Endothelial cell of umbilical vein (primary cell): ENCODE measurements at regions not wholly inside any gene's neighbourhood (a gene's known extent, or its start where the extent isn't known, plus 50 kb on each side); places are given as distances from the start of the nearest gene placed in this dataset.

Experiments used
- BruUV-seq: library from RNA; stranded (reverse); fragments of 400-500 nt; replicated peaks from 2 replicates; lab custom pipeline; 2021; lab: Mats Ljungman, UMichigan
- CTCF ChIA-PET: fragments of 300-600, 350-600 bp; sonication (Branson Sonifier 250); formaldehyde crosslinking; loops from one replicate; lab custom pipeline; 2021; ENCODE audit warnings: antibody characterized with exemption, inconsistent platforms; lab: Charles Lee
- POLR2A ChIA-PET: fragments of 300-600, 350-600 bp; sonication (Branson Sonifier 250); formaldehyde crosslinking; loops from one replicate; lab custom pipeline; 2021; ENCODE audit warnings: antibody characterized with exemption, inconsistent platforms; lab: Charles Lee
- DNase-seq: peaks from one replicate; pipeline ENCODE4 v3.0.0-alpha.2; 2011; ENCODE audit warnings: low read depth, low spot score
- FAIRE-seq: peaks from 2 replicates; lab custom pipeline; 2011; peaks lifted over from hg19 to GRCh38; lab: Jason Lieb, UNC
- H2AFZ ChIP-seq: 2 replicates; pipeline ENCODE4 v1.6.0; 2012; ENCODE audit warnings: low read depth, low read length, control low read depth, inconsistent platforms
- H3K27ac ChIP-seq: 2 replicates; pipeline ENCODE4 v1.5.1; 2011; ENCODE audit warnings: low read depth, mild to moderate bottlenecking, control low read depth, low read length, moderate library complexity; ENCODE audit not compliant: insufficient read depth
- H3K27me3 ChIP-seq, 2 experiments: 2 replicates each; pipeline versions ENCODE4 v1.6.0 to v1.6.1; 2011; ENCODE audit warnings: low read length in 2 of 2, mixed read lengths in 1 of 2; ENCODE audit not compliant: control insufficient read depth in 2 of 2, insufficient read depth in 2 of 2
- H3K36me3 ChIP-seq, 2 experiments: 2 replicates in 1 of 2; 3 replicates in 1 of 2; pipeline ENCODE4 v1.5.1; 2011; ENCODE audit warnings: low read length in 2 of 2, mild to moderate bottlenecking in 1 of 2, moderate library complexity in 1 of 2; ENCODE audit not compliant: control insufficient read depth in 2 of 2, insufficient read depth in 2 of 2; ENCODE audit errors: extremely low read depth in 1 of 2
- H3K4me1 ChIP-seq: 3 replicates; pipeline ENCODE4 v1.5.1; 2011; ENCODE audit warnings: mild to moderate bottlenecking, low read length; ENCODE audit not compliant: control insufficient read depth, insufficient read depth; ENCODE audit errors: extremely low read depth
- H3K4me2 ChIP-seq: 2 replicates; pipeline ENCODE4 v1.6.1; 2011; ENCODE audit warnings: low read length, control low read depth, mixed read lengths; ENCODE audit not compliant: insufficient read depth
- H3K4me3 ChIP-seq, 3 experiments: fragments of 200-600 bp in 1 of 3; sonication (generic), shearing (Covaris generic) in 1 of 3; replicated peaks in 1 of 3; 2 replicates each; pipeline ENCODE4 v1.5.1; 2011 to 2016; ENCODE audit warnings: control low read depth in 3 of 3, low read length in 3 of 3, mild to moderate bottlenecking in 2 of 3, inconsistent platforms in 1 of 3, low read depth in 1 of 3, moderate library complexity in 1 of 3; ENCODE audit not compliant: insufficient read depth in 1 of 3
- H3K79me2 ChIP-seq: 2 replicates; pipeline ENCODE4 v1.6.0; 2012; ENCODE audit warnings: low read length, inconsistent platforms; ENCODE audit not compliant: control insufficient read depth, insufficient read depth
- H3K9ac ChIP-seq: replicated peaks from 2 replicates; pipeline ENCODE3; 2011; ENCODE audit warnings: low read length, control low read depth; ENCODE audit not compliant: insufficient read depth; ENCODE audit errors: extremely low read depth
- H3K9me1 ChIP-seq: replicated peaks from 3 replicates; pipeline ENCODE4 v1.6.0; 2011; ENCODE audit warnings: mild to moderate bottlenecking, low read length; ENCODE audit not compliant: control insufficient read depth, insufficient read depth; ENCODE audit errors: extremely low read depth
- H3K9me3 ChIP-seq: replicated peaks from 2 replicates; pipeline ENCODE4 v1.5.1; 2012; ENCODE audit warnings: low read length, inconsistent platforms; ENCODE audit not compliant: control insufficient read depth, insufficient read depth
- H4K20me1 ChIP-seq: replicated peaks from 2 replicates; pipeline ENCODE3; 2011; ENCODE audit warnings: mild to moderate bottlenecking, low read length; ENCODE audit not compliant: control insufficient read depth, insufficient read depth; ENCODE audit errors: extremely low read depth
- CTCF ChIP-seq, 2 donors: IDR thresholded peaks; 1 replicate in 1 of 2; 2 replicates in 1 of 2; pipeline ENCODE4 v1.5.1; 2011; ENCODE audit warnings: low read length in 2 of 2, mild to moderate bottlenecking in 2 of 2, moderate library complexity in 2 of 2, control low read depth in 1 of 2, inconsistent platforms in 1 of 2, low read depth in 1 of 2; ENCODE audit not compliant: insufficient read depth in 1 of 2; ENCODE audit errors: extremely low read depth in 1 of 2
- GATA2 ChIP-seq: IDR thresholded peaks from 2 replicates; pipeline ENCODE4 v1.7.0; 2011; ENCODE audit warnings: low read depth, mild to moderate bottlenecking, moderate library complexity, mixed read lengths, low read length; ENCODE audit not compliant: insufficient read length, insufficient read depth
- JUN ChIP-seq: IDR thresholded peaks from 2 replicates; pipeline ENCODE4 v1.6.1; 2011; ENCODE audit warnings: borderline replicate concordance, low read depth; ENCODE audit not compliant: insufficient read length, insufficient read depth
- MAX ChIP-seq: IDR thresholded peaks from 2 replicates; pipeline ENCODE4 v1.6.1; 2011; ENCODE audit not compliant: insufficient read depth, insufficient read length
- dilution Hi-C: fragments of 300-500 bp; cut with MboI; formaldehyde crosslinking; loops from one replicate; pipeline ENCODE4 v1.15.0; 2019; ENCODE audit warnings: low sequenced_read_pairs; ENCODE audit not compliant: extremely low pct_ligation_motif_present
- intact Hi-C: fragments of 100-400 bp; cut with micrococcal nuclease; formaldehyde crosslinking; loops from one replicate; pipeline ENCODE4 v1.10.0; 2022

- no TSS peak for BruUV-seq
- no peaks in the 10 kb centered on the region for H3K27me3 ChIP-seq
- CTCF ChIA-PET: no interaction called here
These were observed 531.9 kb downstream of the XIRP2 start for GRCh38 chr2:167420211-167420610.

More at GRCh38 chr2:167420211-167420610, 531.9 kb downstream of the XIRP2 start:
- DNase-seq (no peak), FAIRE-seq (no peak)
- Histone ChIP-seq H2AFZ (no peak overlapping the region), H3K9me1 (no peaks in the 10 kb centered on the region), H3K27ac (no peak overlapping the region), H3K4me3 (no peak overlapping the region), H3K9me3 (no peaks in the 10 kb centered on the region), H3K4me1 (no peaks in the 10 kb centered on the region), H3K36me3 (no peaks in the 10 kb centered on the region), H4K20me1 (no peaks in the 10 kb centered on the region), H3K79me2 (no peaks in the 10 kb centered on the region), H3K4me2 (no peak overlapping the region), H3K9ac (no peak overlapping the region)
- intact Hi-C loops: no loop called here
- dilution Hi-C loops: no loop called here
- POLR2A ChIA-PET: no interaction called here
- no peak for TF ChIP-seq JUN
- no peak for TF ChIP-seq GATA2
- no peak for TF ChIP-seq CTCF (IDR thresholded peaks at IDR 0.05; ENCODE audit: extremely low read depth in 1 of 2, insufficient read depth in 1 of 2, low read depth in 1 of 2, low read length in 2 of 2)
- TF ChIP-seq MAX: no peak
